Gastroesophageal sphincter (tissue), 4 donors: ENCODE measurements at regions not wholly inside any gene's neighbourhood (a gene's known extent, or its start where the extent isn't known, plus 50 kb on each side); places are given as distances from the start of the nearest gene placed in this dataset.

Experiments
- ATAC-seq: fragments of 150-250 bp; one replicate; pipeline ENCODE4 v1.9.1; 2016; ENCODE audit warnings: mild to moderate bottlenecking, moderate library complexity
- H3K27ac ChIP-seq, 4 donors: fragments of 200-600 bp; sonication (generic) in 3 of 4; 1 replicate in 3 of 4; 2 replicates in 1 of 4; pipeline ENCODE4 v1.5.1; 2016 to 2019
- H3K27me3 ChIP-seq: fragments of 200-600 bp; sonication (generic); one replicate; pipeline ENCODE4 v1.5.1; 2019
- H3K36me3 ChIP-seq, 2 donors: fragments of 200-600 bp; sonication (generic); one replicate each; pipeline ENCODE4 v1.5.1; 2019; ENCODE audit warnings: control low read depth in 1 of 2
- H3K4me1 ChIP-seq, 3 donors: fragments of 200-600 bp; sonication (generic); 1 replicate in 2 of 3; 2 replicates in 1 of 3; pipeline ENCODE4 v1.5.1; 2016 to 2019; ENCODE audit warnings: control low read depth in 2 of 3
- H3K4me3 ChIP-seq, 2 donors: fragments of 200-600 bp; sonication (generic); one replicate each; pipeline ENCODE4 v1.5.1; 2019; ENCODE audit warnings: mild to moderate bottlenecking in 1 of 2, moderate library complexity in 1 of 2
- H3K9me3 ChIP-seq, 3 donors: fragments of 200-600 bp; sonication (generic); one replicate each; pipeline ENCODE4 v1.5.1; 2017 to 2019; ENCODE audit warnings: control low read depth in 2 of 3
- CTCF ChIP-seq, 4 experiments: fragments of 200-600 bp in 2 of 4; fragments of 450-650 bp in 2 of 4; sonication (generic) in 1 of 4; IDR thresholded peaks; one replicate each; pipeline ENCODE4 v1.5.1; 2017 to 2019; ENCODE audit warnings: antibody characterized with exemption in 4 of 4, mild to moderate bottlenecking in 2 of 4, moderate library complexity in 2 of 4
- EP300 ChIP-seq: sonication (generic); formaldehyde crosslinking; IDR thresholded peaks from one replicate; pipeline ENCODE4 v1.6.1; 2017; ENCODE audit warnings: antibody characterized with exemption, mild to moderate bottlenecking
- POLR2A ChIP-seq, 2 donors: fragments of 450-650 bp; IDR thresholded peaks; one replicate each; pipeline ENCODE4 v1.6.1; 2017; ENCODE audit warnings: antibody characterized with exemption in 2 of 2, mild to moderate bottlenecking in 2 of 2, moderate library complexity in 1 of 2
- POLR2AphosphoS5 ChIP-seq: sonication (generic); formaldehyde crosslinking; IDR thresholded peaks from one replicate; pipeline ENCODE4 v1.6.1; 2017; ENCODE audit warnings: antibody characterized with exemption
- WGBS, 2 donors: methylation state at CpG; one replicate each; pipeline ENCODE4 v1.1.5; 2018; ENCODE audit warnings: low coverage in 1 of 2; 5-methylcytosine and 5-hydroxymethylcytosine counted together

- no peaks in the 10 kb centered on the region for H3K36me3 ChIP-seq
- ATAC-seq: no peak
- 74 to 96% methylated on average over 3 to 4 of the region's 4 CpGs for WGBS, 2 donors
Observed at GRCh38 chr5:74063346-74063745, 437.4 kb downstream of the ARHGEF28 start.

GRCh38 chr5:74061292-74061691 is 435.3 kb downstream of the ARHGEF28 start:
- Histone ChIP-seq H3K27ac (no peak overlapping the region), H3K4me1 (no peaks in the 10 kb centered on the region), H3K36me3 (no peaks in the 10 kb centered on the region), H3K27me3 (no peaks in the 10 kb centered on the region), H3K4me3 (no peak overlapping the region), H3K9me3 (no peaks in the 10 kb centered on the region)
- WGBS, 2 donors: no CpG with 5 or more reads among the region's 1 CpG
- no peak for ATAC-seq
- TF ChIP-seq CTCF (IDR thresholded peaks at IDR 0.05) (no peak), POLR2AphosphoS5 (no peak), EP300 (no peak), POLR2A (IDR thresholded peaks at IDR 0.05) (no peak)

More at GRCh38 chr5:74063346-74063745, 437.4 kb downstream of the ARHGEF28 start:
- no peak for TF ChIP-seq POLR2AphosphoS5
- no peak for TF ChIP-seq EP300
- TF ChIP-seq CTCF (IDR thresholded peaks at IDR 0.05): no peak
- TF ChIP-seq POLR2A (IDR thresholded peaks at IDR 0.05): no peak
- no peak overlapping the region for H3K27ac ChIP-seq
- H3K9me3 ChIP-seq: no peaks in the 10 kb centered on the region
- no peaks in the 10 kb centered on the region for H3K27me3 ChIP-seq
- no peaks in the 10 kb centered on the region for H3K4me1 ChIP-seq
- no peak overlapping the region for H3K4me3 ChIP-seq

GRCh38 chr5:74059706-74060105 is 433.7 kb downstream of the ARHGEF28 start:
- Histone ChIP-seq H3K27me3 (no peaks in the 10 kb centered on the region), H3K4me1 (no peaks in the 10 kb centered on the region), H3K4me3 (no peak overlapping the region), H3K27ac (no peak overlapping the region), H3K36me3 (no peaks in the 10 kb centered on the region), H3K9me3 (no peaks in the 10 kb centered on the region)
- TF ChIP-seq POLR2A (IDR thresholded peaks at IDR 0.05) (no peak), EP300 (no peak), POLR2AphosphoS5 (no peak), CTCF (IDR thresholded peaks at IDR 0.05) (no peak)
- WGBS, 2 donors: 50 to 78% methylated on average over 1 of the region's 1 CpG
- ATAC-seq: no peak

GRCh38 chr5:74056789-74057164 is 430.8 kb downstream of the ARHGEF28 start:
- Histone ChIP-seq H3K27ac (no peak overlapping the region), H3K36me3 (no peaks in the 10 kb centered on the region)
- ATAC-seq: peak; percentile 34

More at GRCh38 chr5:74056789-74057164, 430.8 kb downstream of the ARHGEF28 start:
- no peak for TF ChIP-seq POLR2A (IDR thresholded peaks at IDR 0.05)
- peak in 2 of 4 experiments; percentile 25 to 39 for TF ChIP-seq CTCF (IDR thresholded peaks at IDR 0.05)
- no peaks in the 10 kb centered on the region for H3K4me1 ChIP-seq
- H3K4me3 ChIP-seq: no peak overlapping the region
- H3K9me3 ChIP-seq: no peaks in the 10 kb centered on the region
- no peaks in the 10 kb centered on the region for H3K27me3 ChIP-seq
